GM23338 (cell line): ENCODE measurements at regions not wholly inside any gene's neighbourhood (a gene's known extent, or its start where the extent isn't known, plus 50 kb on each side); places are given as distances from the start of the nearest gene placed in this dataset.

ENCODE experiments used
- CTCF ChIP-seq, 2 experiments: fragments of 200-600 bp in 1 of 2; sonication (generic) in 1 of 2; conservative IDR thresholded peaks; 2 replicates each; pipeline versions ENCODE4 v1.5.1 to v1.6.1; 2016 to 2017; ENCODE audit warnings: antibody characterized with exemption in 2 of 2, low read depth in 2 of 2, mild to moderate bottlenecking in 2 of 2, moderate library complexity in 1 of 2
- REST ChIP-seq: IDR thresholded peaks from one replicate; pipeline ENCODE4 v1.6.1; 2018; ENCODE audit warnings: antibody characterized with exemption; ENCODE audit not compliant: unreplicated experiment

GRCh38 chr13:34522808-34523207 is 419.3 kb upstream of the NBEA start:
- TF ChIP-seq REST (no peak), CTCF (conservative IDR thresholded peaks at IDR 0.05; ENCODE audit: low read depth in 2 of 2) (no peak)
